GM23338 (cell line): ENCODE measurements at regions not wholly inside any gene's neighbourhood (a gene's known extent, or its start where the extent isn't known, plus 50 kb on each side); places are given as distances from the start of the nearest gene placed in this dataset.

ENCODE experiments used
- CREB1 ChIP-seq: fragments of 250-450 bp; sonication (Bioruptor Pico); IDR thresholded peaks from 2 replicates; pipeline ENCODE4 v1.5.0; 2020; ENCODE audit warnings: low read depth, mild to moderate bottlenecking, moderate library complexity
- CTCF ChIP-seq, 2 experiments: fragments of 200-600 bp in 1 of 2; sonication (generic) in 1 of 2; conservative IDR thresholded peaks; 2 replicates each; pipeline versions ENCODE4 v1.5.1 to v1.6.1; 2016 to 2017; ENCODE audit warnings: antibody characterized with exemption in 2 of 2, low read depth in 2 of 2, mild to moderate bottlenecking in 2 of 2, moderate library complexity in 1 of 2
- ETS1 ChIP-seq: IDR thresholded peaks from 2 replicates; pipeline ENCODE4 v1.6.1; 2016; ENCODE audit warnings: antibody characterized with exemption
- EZH2 ChIP-seq: fragments of 200-600 bp; sonication (generic); IDR thresholded peaks from one replicate; pipeline ENCODE4 v1.8.0; 2017; ENCODE audit warnings: antibody characterized with exemption, mild to moderate bottlenecking, low read depth; ENCODE audit not compliant: unreplicated experiment
- EZH2phosphoT487 ChIP-seq: fragments of 200-600 bp; sonication (generic); IDR thresholded peaks from one replicate; pipeline ENCODE4 v1.8.1; 2018; ENCODE audit warnings: antibody characterized with exemption; ENCODE audit not compliant: unreplicated experiment
- JUNB ChIP-seq: IDR thresholded peaks from one replicate; pipeline ENCODE4 v1.6.1; 2016; ENCODE audit warnings: antibody characterized with exemption; ENCODE audit not compliant: unreplicated experiment
- POLR2AphosphoS5 ChIP-seq: IDR thresholded peaks from 2 replicates; pipeline ENCODE4 v1.6.1; 2016; ENCODE audit warnings: antibody characterized with exemption, low read depth
- REST ChIP-seq: IDR thresholded peaks from one replicate; pipeline ENCODE4 v1.6.1; 2018; ENCODE audit warnings: antibody characterized with exemption; ENCODE audit not compliant: unreplicated experiment
- STAT1 ChIP-seq: IDR thresholded peaks from one replicate; pipeline ENCODE4 v1.6.1; 2016; ENCODE audit warnings: antibody characterized with exemption; ENCODE audit not compliant: unreplicated experiment
- ZNF114 ChIP-seq: fragments of 250-450 bp; sonication (Bioruptor Pico); IDR thresholded peaks from 2 replicates; pipeline ENCODE4 v1.5.0; 2020; ENCODE audit warnings: mild to moderate bottlenecking, moderate library complexity
- ZNF331 ChIP-seq: fragments of 250-450 bp; sonication (Bioruptor Pico); IDR thresholded peaks from 2 replicates; pipeline ENCODE4 v1.5.0; 2020; ENCODE audit warnings: low read depth, mild to moderate bottlenecking, moderate library complexity
- ZNF462 ChIP-seq: fragments of 250-450 bp; sonication (Bioruptor Pico); IDR thresholded peaks from 2 replicates; pipeline ENCODE4 v1.5.0; 2020; ENCODE audit warnings: mild to moderate bottlenecking, moderate library complexity

GRCh38 chr2:7722212-7722910 is 805.1 kb downstream of the RNF144A start:
- TF ChIP-seq CTCF (conservative IDR thresholded peaks at IDR 0.05; ENCODE audit: low read depth in 2 of 2) (no peak), EZH2phosphoT487 (no peak), EZH2 (no peak), CREB1 (CRISPR knock-in tag) (no peak), POLR2AphosphoS5 (no peak), REST (no peak), ETS1 (no peak), JUNB (no peak), STAT1 (no peak), ZNF331 (no peak), ZNF462 (CRISPR knock-in tag) (no peak), ZNF114 (CRISPR knock-in tag) (no peak)
